K562 (cell line): ENCODE measurements at regions not wholly inside any gene's neighbourhood (a gene's known extent, or its start where the extent isn't known, plus 50 kb on each side); places are given as distances from the start of the nearest gene placed in this dataset.

Experiments used
- ATAC-seq: fragments of 200-7000 bp; cut with Tn5 transposase; 3 replicates; pipeline ENCODE4 v1.9.1; 2020; ENCODE audit warnings: moderate library complexity
- BruUV-seq: library from RNA; stranded (reverse); fragments of 400-500 nt; replicated peaks from 2 replicates; lab custom pipeline; 2021; lab: Mats Ljungman, UMichigan
- CTCF ChIA-PET: fragments of 300-600 bp; formaldehyde crosslinking; extraction: SDS; loops from one replicate; lab custom pipeline; 2021; ENCODE audit warnings: low intra/inter-chr PET ratio; lab: Yijun Ruan, JAX
- POLR2A ChIA-PET: fragments of 300-600, 350-650 bp; sonication (Branson Sonifier 250); formaldehyde crosslinking; extraction: SDS; loops from one replicate; lab custom pipeline; 2021; ENCODE audit warnings: antibody characterized with exemption, inconsistent platforms; lab: Yijun Ruan, JAX
- DNase-seq, 4 experiments: peaks; one replicate each; pipeline versions ENCODE4 v3.0.0 to v3.0.0-alpha.2; 2011 to 2018; ENCODE audit warnings: low spot score in 3 of 4, mixed read lengths in 3 of 4; ENCODE audit errors: extremely low read depth in 1 of 4
- FAIRE-seq: peaks from 2 replicates; lab custom pipeline; 2011; peaks lifted over from hg19 to GRCh38; lab: Jason Lieb, UNC
- H2AFZ ChIP-seq: 2 replicates; pipeline ENCODE4 v1.6.0; 2011; ENCODE audit warnings: low read depth, low read length, control low read depth, inconsistent platforms
- H3K27ac ChIP-seq: fragments of 200-600 bp; 3 replicates; pipeline ENCODE4 v1.8.0; 2011; ENCODE audit warnings: low read depth, mild to moderate bottlenecking, control low read depth, inconsistent platforms, low read length, moderate library complexity, mixed read lengths; ENCODE audit errors: extremely low read depth
- H3K27me3 ChIP-seq, 2 experiments: fragments of 300-600 bp in 1 of 2; 2 replicates in 1 of 2; 3 replicates in 1 of 2; pipeline versions ENCODE4 v1.6.0 to v1.8.0; 2011; ENCODE audit warnings: inconsistent platforms in 2 of 2, low read length in 2 of 2, mild to moderate bottlenecking in 1 of 2, mixed read lengths in 1 of 2, moderate library complexity in 1 of 2; ENCODE audit not compliant: control insufficient read depth in 2 of 2, insufficient read depth in 2 of 2
- H3K36me3 ChIP-seq: fragments of 300-600 bp; 3 replicates; pipeline ENCODE4 v1.8.0; 2011; ENCODE audit warnings: mild to moderate bottlenecking, low read length, inconsistent platforms; ENCODE audit not compliant: control insufficient read depth, insufficient read depth
- H3K4me1 ChIP-seq, 2 experiments: fragments of 200-600 bp in 1 of 2; replicated peaks in 1 of 2; 2 replicates in 1 of 2; 3 replicates in 1 of 2; pipeline versions ENCODE4 v1.5.1 to v1.8.0; 2011; ENCODE audit warnings: inconsistent platforms in 2 of 2, low read length in 2 of 2, mild to moderate bottlenecking in 1 of 2, mixed read lengths in 1 of 2, moderate library complexity in 1 of 2; ENCODE audit not compliant: control insufficient read depth in 2 of 2, insufficient read depth in 2 of 2
- H3K4me2 ChIP-seq: 2 replicates; pipeline ENCODE4 v1.6.1; 2011; ENCODE audit warnings: low read length, control low read depth, inconsistent platforms, mixed read lengths; ENCODE audit not compliant: insufficient read depth
- H3K4me3 ChIP-seq: fragments of 200-600 bp; sonication (generic), shearing (Covaris generic); 2 replicates; pipeline ENCODE4 v1.5.1; 2016; ENCODE audit warnings: control low read depth, inconsistent platforms
- H3K79me2 ChIP-seq: fragments of 200-600 bp; 3 replicates; pipeline ENCODE4 v1.8.0; 2011; ENCODE audit warnings: low read length, inconsistent platforms; ENCODE audit not compliant: control insufficient read depth, insufficient read depth
- H3K9ac ChIP-seq, 2 experiments: 2 replicates each; pipeline versions ENCODE4 v1.6.0 to v1.6.1; 2011; ENCODE audit warnings: low read depth in 2 of 2, low read length in 2 of 2, control low read depth in 1 of 2, inconsistent platforms in 1 of 2, mild to moderate bottlenecking in 1 of 2, mixed read lengths in 1 of 2; ENCODE audit not compliant: insufficient read depth in 1 of 2
- H3K9me1 ChIP-seq: one replicate; pipeline ENCODE4 v1.6.0; 2011; ENCODE audit warnings: inconsistent platforms, mild to moderate bottlenecking, low read length, moderate library complexity; ENCODE audit not compliant: control insufficient read depth, insufficient read depth
- H3K9me3 ChIP-seq: replicated peaks from 2 replicates; pipeline ENCODE4 v1.5.1; 2011; ENCODE audit warnings: low read depth, low read length, inconsistent platforms; ENCODE audit not compliant: control insufficient read depth, insufficient read depth
- H4K20me1 ChIP-seq: replicated peaks from 2 replicates; pipeline ENCODE4 v1.6.1; 2011; ENCODE audit warnings: low read length, inconsistent platforms, mixed read lengths; ENCODE audit not compliant: control insufficient read depth, insufficient read depth
- ATF1 ChIP-seq, 2 experiments: fragments of 450-650 bp in 1 of 2; IDR thresholded peaks; 2 replicates each; pipeline ENCODE4 v1.6.1; 2016; ENCODE audit warnings: missing compliant biosample characterization in 1 of 2, missing genetic modification characterization in 1 of 2
- CCAR2 ChIP-seq: fragments of 200-400 bp; formaldehyde crosslinking; IDR thresholded peaks from 2 replicates; pipeline ENCODE4 v1.6.1; 2017; ENCODE audit warnings: mild to moderate bottlenecking, low read depth, low read length
- DDX20 ChIP-seq: fragments of 450-650 bp; IDR thresholded peaks from 2 replicates; pipeline ENCODE4 v1.6.1; 2016; ENCODE audit warnings: missing genetic modification characterization, low read depth, mild to moderate bottlenecking, missing compliant biosample characterization, moderate library complexity
- ELF1 ChIP-seq: fragments of 200-800 bp; sonication (Bioruptor generic); IDR thresholded peaks from 2 replicates; pipeline ENCODE4 v1.6.1; 2016; ENCODE audit warnings: missing genetic modification characterization, missing compliant biosample characterization
- FIP1L1 ChIP-seq: fragments of 200-400 bp; formaldehyde crosslinking; IDR thresholded peaks from 2 replicates; pipeline ENCODE4 v1.6.1; 2018; ENCODE audit warnings: mild to moderate bottlenecking, low read depth, low read length; ENCODE audit not compliant: poor library complexity, severe bottlenecking
- KAT8 ChIP-seq: fragments of 450-650 bp; IDR thresholded peaks from 2 replicates; pipeline ENCODE4 v1.6.1; 2016; ENCODE audit warnings: low read depth, mild to moderate bottlenecking
- POLR2AphosphoS2 ChIP-seq: IDR thresholded peaks from 2 replicates; pipeline ENCODE4 v1.6.1; 2012; ENCODE audit warnings: low read length, improper control_type of control experiment
- TCFL5 ChIP-seq: fragments of 250-450 bp; sonication (Bioruptor Pico); conservative IDR thresholded peaks from 2 replicates; pipeline ENCODE4 v1.6.1; 2021; ENCODE audit warnings: mild to moderate bottlenecking, moderate library complexity, matching md5 sums
- ZNF717 ChIP-seq: fragments of 250-450 bp; sonication (Bioruptor Pico); IDR thresholded peaks from 2 replicates; pipeline ENCODE4 v1.5.0; 2021
- WGBS: fragments of 100-300 bp; shearing (Covaris generic); methylation state at CpG from one replicate; pipeline ENCODE4 v1.1.6; 2016; ENCODE audit warnings: low coverage, mixed read lengths; ENCODE audit not compliant: insufficient coverage; ENCODE audit errors: missing lambda C conversion rate; 5-methylcytosine and 5-hydroxymethylcytosine counted together
- in situ Hi-C: fragments of 300-500 bp; cut with MboI; formaldehyde crosslinking; loops from 4 replicates; pipeline ENCODE4 v1.15.0; 2018; ENCODE audit warnings: inconsistent platforms, mixed read lengths
- intact Hi-C: fragments of 100-400 bp; cut with micrococcal nuclease; formaldehyde crosslinking; loops from 2 replicates; pipeline ENCODE4 v1.14.2; 2022
- TF ChIP-seq, protein P1 (sequence below): fragments of 250-450 bp; sonication (Bioruptor Pico); IDR thresholded peaks from 2 replicates; pipeline ENCODE4 v1.8.0; 2021; ENCODE audit warnings: moderate library complexity, mild to moderate bottlenecking, inconsistent platforms
- TF ChIP-seq, protein P2 (sequence below), 3 experiments: IDR thresholded peaks in 2 of 3; conservative IDR thresholded peaks in 1 of 3; 2 replicates each; pipeline ENCODE4 v1.5.1; 2011 to 2012; ENCODE audit warnings: low read length in 3 of 3, mild to moderate bottlenecking in 3 of 3, control low read depth in 2 of 3, improper control_type of control experiment in 1 of 3, inconsistent platforms in 1 of 3, low read depth in 1 of 3, mixed read lengths in 1 of 3, moderate library complexity in 1 of 3; ENCODE audit not compliant: insufficient read depth in 2 of 3
- TF ChIP-seq, protein P3 (sequence below), 2 experiments: fragments of 450-650 bp in 1 of 2; IDR thresholded peaks; 2 replicates each; pipeline ENCODE4 v1.6.1; 2011 to 2017; ENCODE audit warnings: low read depth in 2 of 2, antibody characterized with exemption in 1 of 2, borderline replicate concordance in 1 of 2, low read length in 1 of 2, mild to moderate bottlenecking in 1 of 2, mixed read lengths in 1 of 2; ENCODE audit not compliant: control insufficient read depth in 1 of 2
- TF ChIP-seq, protein P4 (sequence below): fragments of 250-450 bp; sonication (Bioruptor Pico); IDR thresholded peaks from 2 replicates; pipeline ENCODE4 v1.8.0; 2022; ENCODE audit warnings: inconsistent platforms, mild to moderate bottlenecking, moderate library complexity, borderline replicate concordance

DNA sequence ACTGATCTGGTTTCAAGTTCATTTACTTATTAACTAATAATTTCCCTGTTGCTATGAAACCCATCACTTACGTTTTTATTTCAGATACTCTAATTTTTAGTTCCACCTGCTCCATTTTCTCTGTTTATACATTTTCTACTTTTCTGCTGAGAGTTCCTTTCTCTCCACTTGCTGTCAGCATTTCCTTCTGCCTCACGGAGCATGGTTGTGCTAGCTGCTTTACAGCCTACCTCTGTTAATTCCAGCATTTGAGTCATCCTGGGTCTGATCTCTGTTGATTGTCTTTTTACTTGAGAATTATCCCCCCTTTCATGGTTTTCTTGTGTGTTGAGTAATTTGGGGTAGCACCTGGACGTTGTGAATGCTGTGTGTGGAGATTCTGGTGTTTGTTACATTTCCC is 373.2 kb upstream of the C1orf174 start:
- Histone ChIP-seq H3K4me3 (no peak overlapping the region), H3K9me1 (no peaks in the 10 kb centered on the region), H3K9me3 (no peaks in the 10 kb centered on the region), H3K27ac (no peak overlapping the region), H3K36me3 (no peaks in the 10 kb centered on the region), H3K79me2 (no peaks in the 10 kb centered on the region), H3K27me3 (peaks cover 3 to 26% of the 10 kb centered on the region in 2 experiments; a peak in 3 of 5 replicates), H3K9ac (no peak overlapping the region), H3K4me2 (no peak overlapping the region), H2AFZ (no peak overlapping the region), H3K4me1 (no peaks in the 10 kb centered on the region), H4K20me1 (no peaks in the 10 kb centered on the region)
- FAIRE-seq: no peak
- intact Hi-C loops: no loop called here
- ATAC-seq: no peak
- in situ Hi-C loops: no loop called here
- ChIA-PET POLR2A (no interaction called here), CTCF (no interaction called here)
- 0% methylated on average over 3 of the region's 3 CpGs for WGBS
- no peak for DNase-seq
- no TSS peak for BruUV-seq
- TF ChIP-seq TCFL5: no peak
- no peak for TF ChIP-seq POLR2AphosphoS2
- TF ChIP-seq, protein P1, sequence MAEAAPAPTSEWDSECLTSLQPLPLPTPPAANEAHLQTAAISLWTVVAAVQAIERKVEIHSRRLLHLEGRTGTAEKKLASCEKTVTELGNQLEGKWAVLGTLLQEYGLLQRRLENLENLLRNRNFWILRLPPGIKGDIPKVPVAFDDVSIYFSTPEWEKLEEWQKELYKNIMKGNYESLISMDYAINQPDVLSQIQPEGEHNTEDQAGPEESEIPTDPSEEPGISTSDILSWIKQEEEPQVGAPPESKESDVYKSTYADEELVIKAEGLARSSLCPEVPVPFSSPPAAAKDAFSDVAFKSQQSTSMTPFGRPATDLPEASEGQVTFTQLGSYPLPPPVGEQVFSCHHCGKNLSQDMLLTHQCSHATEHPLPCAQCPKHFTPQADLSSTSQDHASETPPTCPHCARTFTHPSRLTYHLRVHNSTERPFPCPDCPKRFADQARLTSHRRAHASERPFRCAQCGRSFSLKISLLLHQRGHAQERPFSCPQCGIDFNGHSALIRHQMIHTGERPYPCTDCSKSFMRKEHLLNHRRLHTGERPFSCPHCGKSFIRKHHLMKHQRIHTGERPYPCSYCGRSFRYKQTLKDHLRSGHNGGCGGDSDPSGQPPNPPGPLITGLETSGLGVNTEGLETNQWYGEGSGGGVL: no peak
- TF ChIP-seq, protein P2, sequence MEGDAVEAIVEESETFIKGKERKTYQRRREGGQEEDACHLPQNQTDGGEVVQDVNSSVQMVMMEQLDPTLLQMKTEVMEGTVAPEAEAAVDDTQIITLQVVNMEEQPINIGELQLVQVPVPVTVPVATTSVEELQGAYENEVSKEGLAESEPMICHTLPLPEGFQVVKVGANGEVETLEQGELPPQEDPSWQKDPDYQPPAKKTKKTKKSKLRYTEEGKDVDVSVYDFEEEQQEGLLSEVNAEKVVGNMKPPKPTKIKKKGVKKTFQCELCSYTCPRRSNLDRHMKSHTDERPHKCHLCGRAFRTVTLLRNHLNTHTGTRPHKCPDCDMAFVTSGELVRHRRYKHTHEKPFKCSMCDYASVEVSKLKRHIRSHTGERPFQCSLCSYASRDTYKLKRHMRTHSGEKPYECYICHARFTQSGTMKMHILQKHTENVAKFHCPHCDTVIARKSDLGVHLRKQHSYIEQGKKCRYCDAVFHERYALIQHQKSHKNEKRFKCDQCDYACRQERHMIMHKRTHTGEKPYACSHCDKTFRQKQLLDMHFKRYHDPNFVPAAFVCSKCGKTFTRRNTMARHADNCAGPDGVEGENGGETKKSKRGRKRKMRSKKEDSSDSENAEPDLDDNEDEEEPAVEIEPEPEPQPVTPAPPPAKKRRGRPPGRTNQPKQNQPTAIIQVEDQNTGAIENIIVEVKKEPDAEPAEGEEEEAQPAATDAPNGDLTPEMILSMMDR (IDR thresholded peaks at IDR 0.05 in 2 of 3, conservative IDR thresholded peaks at IDR 0.05 in 1 of 3; ENCODE audit: insufficient read depth in 2 of 3, low read depth in 1 of 3, low read length in 3 of 3): no peak
- no peak for TF ChIP-seq ELF1 (tag)
- no peak for TF ChIP-seq CCAR2
- no peak for TF ChIP-seq FIP1L1
- TF ChIP-seq ZNF717 (CRISPR knock-in tag): no peak
- TF ChIP-seq, protein P3, sequence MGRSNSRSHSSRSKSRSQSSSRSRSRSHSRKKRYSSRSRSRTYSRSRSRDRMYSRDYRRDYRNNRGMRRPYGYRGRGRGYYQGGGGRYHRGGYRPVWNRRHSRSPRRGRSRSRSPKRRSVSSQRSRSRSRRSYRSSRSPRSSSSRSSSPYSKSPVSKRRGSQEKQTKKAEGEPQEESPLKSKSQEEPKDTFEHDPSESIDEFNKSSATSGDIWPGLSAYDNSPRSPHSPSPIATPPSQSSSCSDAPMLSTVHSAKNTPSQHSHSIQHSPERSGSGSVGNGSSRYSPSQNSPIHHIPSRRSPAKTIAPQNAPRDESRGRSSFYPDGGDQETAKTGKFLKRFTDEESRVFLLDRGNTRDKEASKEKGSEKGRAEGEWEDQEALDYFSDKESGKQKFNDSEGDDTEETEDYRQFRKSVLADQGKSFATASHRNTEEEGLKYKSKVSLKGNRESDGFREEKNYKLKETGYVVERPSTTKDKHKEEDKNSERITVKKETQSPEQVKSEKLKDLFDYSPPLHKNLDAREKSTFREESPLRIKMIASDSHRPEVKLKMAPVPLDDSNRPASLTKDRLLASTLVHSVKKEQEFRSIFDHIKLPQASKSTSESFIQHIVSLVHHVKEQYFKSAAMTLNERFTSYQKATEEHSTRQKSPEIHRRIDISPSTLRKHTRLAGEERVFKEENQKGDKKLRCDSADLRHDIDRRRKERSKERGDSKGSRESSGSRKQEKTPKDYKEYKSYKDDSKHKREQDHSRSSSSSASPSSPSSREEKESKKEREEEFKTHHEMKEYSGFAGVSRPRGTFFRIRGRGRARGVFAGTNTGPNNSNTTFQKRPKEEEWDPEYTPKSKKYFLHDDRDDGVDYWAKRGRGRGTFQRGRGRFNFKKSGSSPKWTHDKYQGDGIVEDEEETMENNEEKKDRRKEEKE (IDR thresholded peaks at IDR 0.05; ENCODE audit: borderline replicate concordance in 1 of 2, control insufficient read depth in 1 of 2, low read depth in 2 of 2, low read length in 1 of 2): no peak
- TF ChIP-seq ATF1 (CRISPR knock-in tag; IDR thresholded peaks at IDR 0.05): no peak
- no peak for TF ChIP-seq ATF1 (tag; IDR thresholded peaks at IDR 0.05)
- TF ChIP-seq, protein P4, sequence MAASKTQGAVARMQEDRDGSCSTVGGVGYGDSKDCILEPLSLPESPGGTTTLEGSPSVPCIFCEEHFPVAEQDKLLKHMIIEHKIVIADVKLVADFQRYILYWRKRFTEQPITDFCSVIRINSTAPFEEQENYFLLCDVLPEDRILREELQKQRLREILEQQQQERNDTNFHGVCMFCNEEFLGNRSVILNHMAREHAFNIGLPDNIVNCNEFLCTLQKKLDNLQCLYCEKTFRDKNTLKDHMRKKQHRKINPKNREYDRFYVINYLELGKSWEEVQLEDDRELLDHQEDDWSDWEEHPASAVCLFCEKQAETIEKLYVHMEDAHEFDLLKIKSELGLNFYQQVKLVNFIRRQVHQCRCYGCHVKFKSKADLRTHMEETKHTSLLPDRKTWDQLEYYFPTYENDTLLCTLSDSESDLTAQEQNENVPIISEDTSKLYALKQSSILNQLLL: no peak
- TF ChIP-seq DDX20 (tag): no peak
- no peak for TF ChIP-seq KAT8
